Nephron progenitor cell (in vitro differentiated cells): ENCODE measurements at regions not wholly inside any gene's neighbourhood (a gene's known extent, or its start where the extent isn't known, plus 50 kb on each side); places are given as distances from the start of the nearest gene placed in this dataset.

Experiments used
- DNase-seq: peaks from one replicate; pipeline ENCODE4 v3.0.0; 2021
- H3K27ac Mint-ChIP-seq: 2 replicates; pipeline ENCODE4 v1.8.0; 2021; ENCODE audit warnings: mild to moderate bottlenecking, moderate library complexity, mixed read lengths
- H3K27me3 Mint-ChIP-seq: 2 replicates; pipeline ENCODE4 v1.8.0; 2021; ENCODE audit warnings: mild to moderate bottlenecking, low read depth, mixed read lengths; ENCODE audit not compliant: poor library complexity
- H3K36me3 Mint-ChIP-seq: 2 replicates; pipeline ENCODE4 v1.8.0; 2021; ENCODE audit warnings: low read depth, mixed read lengths
- H3K4me1 Mint-ChIP-seq: 2 replicates; pipeline ENCODE4 v1.8.0; 2021; ENCODE audit warnings: mixed read lengths
- H3K4me3 Mint-ChIP-seq: 2 replicates; pipeline ENCODE4 v1.8.0; 2021; ENCODE audit warnings: mild to moderate bottlenecking, moderate library complexity, mixed read lengths
- H3K9me3 Mint-ChIP-seq: 2 replicates; pipeline ENCODE4 v1.8.0; 2021; ENCODE audit warnings: mild to moderate bottlenecking, moderate library complexity, mixed read lengths
- TF ChIP-seq, protein P1 (sequence below): fragments of 200-600 bp; sonication (generic); IDR thresholded peaks from 2 replicates; pipeline ENCODE4 v1.5.0; 2021; ENCODE audit warnings: antibody characterized with exemption

DNA sequence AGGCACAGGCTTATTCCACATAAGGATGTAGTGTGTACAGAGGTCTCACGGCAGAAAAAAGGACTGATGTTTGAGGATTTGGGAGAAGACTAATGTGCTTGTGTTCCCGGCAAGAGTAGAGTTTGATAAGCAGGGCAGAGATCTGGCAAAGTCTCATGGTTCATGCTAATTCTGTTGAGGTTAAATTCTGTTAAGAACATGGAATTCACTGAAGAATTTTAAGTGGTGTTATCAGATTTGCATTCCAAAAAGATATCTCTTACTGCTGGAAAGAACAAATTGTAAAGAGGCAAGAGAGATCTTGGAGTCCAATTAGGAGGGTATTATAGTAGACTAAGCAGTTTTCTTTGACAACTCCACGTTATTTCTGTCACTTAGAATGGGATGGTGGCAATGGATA is 348.3 kb downstream of the TDRD3 start:
- DNase-seq: no peak
- Mint-ChIP-seq H3K4me3 (no peak overlapping the region), H3K27me3 (no peaks in the 10 kb centered on the region), H3K4me1 (no peaks in the 10 kb centered on the region), H3K9me3 (peaks cover 14% of the 10 kb centered on the region), H3K36me3 (no peaks in the 10 kb centered on the region), H3K27ac (no peak overlapping the region)
- TF ChIP-seq, protein P1, sequence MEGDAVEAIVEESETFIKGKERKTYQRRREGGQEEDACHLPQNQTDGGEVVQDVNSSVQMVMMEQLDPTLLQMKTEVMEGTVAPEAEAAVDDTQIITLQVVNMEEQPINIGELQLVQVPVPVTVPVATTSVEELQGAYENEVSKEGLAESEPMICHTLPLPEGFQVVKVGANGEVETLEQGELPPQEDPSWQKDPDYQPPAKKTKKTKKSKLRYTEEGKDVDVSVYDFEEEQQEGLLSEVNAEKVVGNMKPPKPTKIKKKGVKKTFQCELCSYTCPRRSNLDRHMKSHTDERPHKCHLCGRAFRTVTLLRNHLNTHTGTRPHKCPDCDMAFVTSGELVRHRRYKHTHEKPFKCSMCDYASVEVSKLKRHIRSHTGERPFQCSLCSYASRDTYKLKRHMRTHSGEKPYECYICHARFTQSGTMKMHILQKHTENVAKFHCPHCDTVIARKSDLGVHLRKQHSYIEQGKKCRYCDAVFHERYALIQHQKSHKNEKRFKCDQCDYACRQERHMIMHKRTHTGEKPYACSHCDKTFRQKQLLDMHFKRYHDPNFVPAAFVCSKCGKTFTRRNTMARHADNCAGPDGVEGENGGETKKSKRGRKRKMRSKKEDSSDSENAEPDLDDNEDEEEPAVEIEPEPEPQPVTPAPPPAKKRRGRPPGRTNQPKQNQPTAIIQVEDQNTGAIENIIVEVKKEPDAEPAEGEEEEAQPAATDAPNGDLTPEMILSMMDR: no peak

DNA sequence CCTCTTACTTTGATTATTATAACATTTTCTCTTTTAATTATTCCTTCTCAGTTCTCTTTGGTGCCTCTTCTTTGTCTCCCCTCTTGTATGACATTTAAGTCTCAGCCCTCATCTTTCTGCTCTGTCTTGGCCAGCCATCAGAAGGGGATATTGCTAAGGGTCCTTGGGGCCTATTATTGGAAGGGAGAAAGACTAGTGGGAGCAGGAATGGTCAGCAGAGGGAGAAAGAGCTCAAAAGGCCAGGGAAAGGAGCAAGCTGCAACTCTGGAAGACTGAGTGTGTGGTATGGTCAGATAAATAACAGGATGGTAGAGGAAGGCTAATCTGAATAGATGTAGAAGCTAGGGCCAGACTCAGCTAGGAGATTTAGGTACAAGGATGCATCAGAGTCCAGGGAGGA is 336.9 kb downstream of the TDRD3 start:
- Mint-ChIP-seq H3K4me1 (no peaks in the 10 kb centered on the region), H3K27me3 (no peaks in the 10 kb centered on the region)
- TF ChIP-seq, protein P1: no peak

DNA sequence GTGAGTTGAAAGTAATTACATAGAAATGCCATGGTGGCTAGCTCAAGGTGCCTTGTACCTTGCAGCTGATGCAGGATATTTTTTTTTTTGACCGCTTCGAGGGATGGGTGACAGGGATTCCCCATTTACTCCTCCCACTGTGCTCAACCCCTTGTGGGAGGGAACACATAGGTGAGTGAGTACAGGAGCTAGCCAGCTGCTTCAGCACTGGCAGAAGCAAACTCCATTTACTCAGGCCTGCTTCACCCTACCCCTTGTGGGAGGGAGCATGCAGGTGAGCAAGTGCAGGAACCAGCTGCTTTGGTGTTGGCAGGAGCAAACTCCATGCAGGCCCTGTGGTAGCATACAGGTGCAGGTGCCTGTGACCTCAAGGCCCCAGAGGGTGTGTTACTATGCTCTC is 330.1 kb downstream of the TDRD3 start:
- Mint-ChIP-seq H3K27me3 (peaks cover 2% of the 10 kb centered on the region), H3K27ac (no peak overlapping the region), H3K36me3 (no peaks in the 10 kb centered on the region), H3K4me3 (no peak overlapping the region), H3K9me3 (no peaks in the 10 kb centered on the region), H3K4me1 (no peaks in the 10 kb centered on the region)
- no peak for DNase-seq
- TF ChIP-seq, protein P1: no peak

More for the DNA sequence above, 336.9 kb downstream of the TDRD3 start:
- no peaks in the 10 kb centered on the region for H3K9me3 Mint-ChIP-seq
- no peaks in the 10 kb centered on the region for H3K36me3 Mint-ChIP-seq
- no peak for DNase-seq
- H3K4me3 Mint-ChIP-seq: no peak overlapping the region
- H3K27ac Mint-ChIP-seq: no peak overlapping the region

DNA sequence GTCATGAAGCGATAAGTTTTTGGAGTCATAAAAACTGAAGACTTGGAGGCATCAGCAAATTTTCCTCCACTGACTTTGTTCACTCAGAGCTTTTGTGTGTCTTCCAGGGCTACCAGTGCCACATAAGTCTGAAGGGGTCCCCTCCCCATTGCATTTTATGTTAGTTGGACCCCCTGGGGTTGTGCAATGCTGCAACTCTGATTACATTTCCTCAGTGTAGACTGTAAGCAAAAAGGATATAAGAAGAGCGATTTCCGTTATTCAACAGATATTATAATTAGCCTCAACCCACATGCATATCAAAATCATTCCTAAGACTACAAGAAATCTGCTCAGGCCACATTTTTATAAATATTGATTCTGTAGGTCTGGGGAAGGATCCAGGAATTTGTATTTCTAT is 324.0 kb downstream of the TDRD3 start:
- H3K9me3 Mint-ChIP-seq: no peaks in the 10 kb centered on the region
- H3K36me3 Mint-ChIP-seq: no peaks in the 10 kb centered on the region
- no peaks in the 10 kb centered on the region for H3K4me1 Mint-ChIP-seq
- DNase-seq: no peak
- no peak overlapping the region for H3K4me3 Mint-ChIP-seq
- TF ChIP-seq, protein P1: no peak
- H3K27ac Mint-ChIP-seq: no peak overlapping the region
- peaks cover 2% of the 10 kb centered on the region for H3K27me3 Mint-ChIP-seq

DNA sequence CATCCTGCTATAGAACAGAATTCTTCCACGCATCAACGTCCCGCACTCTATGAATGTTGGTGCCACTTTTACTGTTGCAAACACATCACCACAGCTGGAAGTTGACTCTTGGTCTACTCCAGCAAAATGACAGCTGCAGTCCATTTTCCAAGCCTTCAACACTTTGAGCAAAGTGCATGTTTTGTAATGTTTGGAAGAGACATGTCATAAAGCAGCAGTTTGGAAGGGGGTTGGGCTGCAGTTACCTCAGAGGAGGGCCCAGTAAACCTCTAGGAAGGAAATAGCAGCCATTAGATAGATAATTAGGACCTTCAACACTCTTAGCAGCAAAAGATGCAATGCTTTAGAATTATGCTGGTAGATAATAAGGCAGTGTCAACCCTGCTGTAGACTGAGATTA is 323.6 kb downstream of the TDRD3 start:
- no peaks in the 10 kb centered on the region for H3K9me3 Mint-ChIP-seq
- H3K36me3 Mint-ChIP-seq: no peaks in the 10 kb centered on the region
- no peak overlapping the region for H3K27ac Mint-ChIP-seq
- H3K4me3 Mint-ChIP-seq: no peak overlapping the region
- TF ChIP-seq, protein P1: no peak
- H3K27me3 Mint-ChIP-seq: peaks cover 2% of the 10 kb centered on the region
- DNase-seq: no peak
- no peaks in the 10 kb centered on the region for H3K4me1 Mint-ChIP-seq

DNA sequence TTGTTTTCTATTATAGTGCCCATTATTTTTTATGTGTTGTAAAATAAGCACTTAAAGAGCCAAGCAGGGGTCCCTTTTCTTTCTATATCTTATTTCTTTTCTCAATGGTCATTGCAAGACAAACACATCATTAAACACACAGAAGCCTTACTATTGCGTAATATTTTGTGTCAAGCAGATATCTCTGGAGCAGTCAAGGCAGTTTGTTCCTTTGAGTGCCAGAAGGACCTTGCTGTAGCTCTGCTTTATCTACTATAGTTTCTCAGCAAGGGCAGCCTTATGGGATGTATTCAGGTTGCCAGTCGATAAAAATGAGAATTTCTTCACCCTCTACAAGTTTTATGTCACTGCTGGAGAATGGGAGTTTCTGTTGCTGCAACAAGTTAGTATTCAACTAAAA is 319.3 kb downstream of the TDRD3 start:
- no peak overlapping the region for H3K4me3 Mint-ChIP-seq
- DNase-seq: no peak
- TF ChIP-seq, protein P1: no peak

More for the DNA sequence above, 319.3 kb downstream of the TDRD3 start:
- Mint-ChIP-seq H3K36me3 (no peaks in the 10 kb centered on the region), H3K27ac (no peak overlapping the region), H3K9me3 (peaks cover 6% of the 10 kb centered on the region), H3K4me1 (no peaks in the 10 kb centered on the region), H3K27me3 (no peaks in the 10 kb centered on the region)
